ENCODE measurements at regions not wholly inside any gene's neighbourhood (a gene's known extent, or its start where the extent isn't known, plus 50 kb on each side); places are given as distances from the start of the nearest gene placed in this dataset.

DNA sequence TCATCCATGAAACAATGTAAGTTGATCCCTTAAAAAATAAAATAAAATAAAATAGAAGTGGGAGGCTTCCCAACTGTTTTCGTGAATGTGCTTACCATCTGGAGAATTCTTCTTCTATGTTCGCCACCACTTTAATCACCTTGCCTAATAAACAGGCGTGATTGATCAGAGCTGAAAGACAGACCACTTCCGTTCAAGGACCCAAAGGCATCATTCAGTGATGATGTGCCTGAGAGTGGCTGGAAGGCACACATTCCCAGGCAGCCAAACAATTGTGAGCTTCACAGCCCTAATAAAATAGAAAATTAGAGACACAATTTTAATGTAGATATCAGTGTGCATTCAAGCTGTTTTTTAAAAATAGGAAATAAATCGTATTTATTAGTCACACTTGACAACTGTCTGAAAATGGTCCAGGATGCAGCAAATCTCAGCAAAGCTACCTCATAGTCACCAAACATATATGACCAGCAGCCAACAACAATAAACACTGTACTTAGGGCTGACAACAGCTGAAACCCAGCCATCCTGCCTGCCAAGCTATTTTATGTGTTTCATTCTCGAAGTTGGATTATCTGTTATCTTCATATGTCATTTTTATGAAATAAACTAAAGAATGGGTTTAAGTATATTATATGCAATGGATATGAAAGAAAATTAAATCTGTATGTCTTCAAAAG is 163.2 kb upstream of the FAM9B start:
- no peak for DNase-seq

DNA sequence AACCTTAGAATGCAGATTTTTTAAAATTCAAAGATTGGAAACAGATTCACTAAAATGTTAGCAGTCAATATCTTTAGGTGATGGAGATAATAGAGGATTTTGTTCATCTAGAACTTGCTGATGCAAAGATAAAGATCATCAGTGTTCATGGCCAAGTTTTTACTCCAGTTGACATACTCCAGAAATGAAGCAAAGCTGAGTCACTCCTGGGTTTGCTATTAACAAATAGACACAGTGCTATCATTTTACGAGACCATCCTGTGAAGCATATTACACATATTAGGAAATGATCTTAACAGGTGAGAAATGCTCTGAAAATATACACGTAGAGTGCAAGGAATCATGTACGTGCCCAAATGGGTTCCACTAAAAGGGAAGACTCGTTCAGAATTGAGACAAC is 170.6 kb upstream of the FAM9B start:
- no peak for DNase-seq

DNA sequence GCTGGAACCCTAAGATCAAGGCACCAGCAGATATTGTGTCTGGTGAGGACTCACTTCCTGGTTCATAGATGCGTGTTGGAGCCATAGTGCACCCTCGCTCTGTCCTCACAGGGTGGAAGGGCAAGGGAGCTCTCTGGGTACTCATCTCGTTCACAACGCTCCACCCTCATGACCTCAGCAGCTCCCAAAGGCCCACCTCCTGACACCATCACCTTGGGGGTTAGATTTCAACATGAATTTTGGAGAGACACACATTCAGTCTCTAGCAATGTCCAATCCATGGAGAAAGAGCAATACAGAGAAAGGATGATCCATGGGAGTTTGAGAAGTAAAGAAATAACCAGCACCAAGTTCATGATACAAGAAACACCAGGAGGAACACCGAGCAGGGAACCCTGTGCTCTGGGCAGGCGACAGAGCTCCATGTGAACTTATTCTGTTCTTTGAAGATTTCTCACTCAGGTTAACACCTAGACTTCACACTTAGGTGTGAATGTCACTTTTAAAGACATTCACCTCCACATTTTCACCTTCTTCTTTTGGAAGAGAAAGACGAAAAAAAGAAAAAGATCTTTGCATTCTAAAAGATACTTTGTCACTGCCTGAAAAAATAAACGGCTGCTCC is 171.8 kb upstream of the FAM9B start:
- DNase-seq: no peak

DNA sequence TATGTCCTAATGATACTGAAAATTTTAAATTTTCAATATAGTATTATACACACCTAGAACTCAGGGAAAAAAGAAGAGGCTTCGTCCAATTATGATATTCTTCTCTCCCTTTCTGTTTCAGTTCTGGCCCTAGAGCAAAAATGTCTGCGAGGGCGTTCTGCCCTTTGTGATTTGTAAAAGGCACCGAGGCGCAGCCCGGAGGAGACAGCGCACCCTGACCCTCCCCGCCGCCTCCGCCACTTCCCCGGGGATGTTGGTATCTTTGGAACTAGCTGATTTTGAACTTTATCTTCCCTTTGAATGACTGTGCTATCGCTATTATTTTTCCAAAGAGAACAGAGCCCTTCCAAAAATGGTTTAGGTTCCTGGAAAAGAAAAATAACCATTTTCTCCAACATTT is 173.2 kb upstream of the FAM9B start:
- no peak for DNase-seq

DNA sequence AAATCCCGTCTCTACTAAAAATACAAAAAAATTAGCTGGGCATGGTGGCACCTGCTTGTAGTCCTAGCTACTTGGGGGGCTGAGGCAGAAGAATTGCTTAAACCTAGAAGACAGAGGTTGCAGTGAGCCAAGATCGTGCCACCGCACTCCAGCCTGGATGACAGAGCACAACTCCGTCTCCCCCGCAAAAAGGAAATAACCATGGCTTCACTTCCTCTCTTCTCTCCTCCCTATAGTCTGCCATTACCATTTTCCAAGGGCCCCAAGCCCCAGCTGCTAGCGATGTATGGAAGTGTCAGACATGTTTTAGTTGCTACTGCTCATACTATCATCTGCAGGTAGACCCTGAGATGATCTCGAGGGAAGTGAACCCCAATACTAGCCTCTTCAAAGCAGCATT is 177.3 kb upstream of the FAM9B start:
- DNase-seq: no peak

DNA sequence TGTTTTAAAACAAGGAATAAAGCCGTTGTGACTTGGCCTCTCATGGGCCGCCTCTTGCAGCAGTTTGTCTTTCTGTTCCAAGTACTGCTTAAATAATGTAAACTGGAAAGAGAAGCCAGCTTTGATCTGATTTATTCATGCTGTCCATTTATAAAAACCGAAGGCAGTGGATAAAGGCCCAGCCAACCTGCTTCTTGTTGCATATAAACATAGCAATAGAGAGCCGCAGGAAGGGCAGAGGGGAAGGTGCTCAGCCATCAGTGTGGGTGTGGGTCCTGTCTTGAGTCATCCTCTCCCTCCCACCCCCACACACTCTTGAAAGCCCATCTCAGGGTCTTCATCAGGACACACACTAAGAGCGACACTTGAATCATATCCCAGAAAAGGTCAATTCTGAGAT is 187.9 kb upstream of the FAM9B start:
- no peak for DNase-seq

DNA sequence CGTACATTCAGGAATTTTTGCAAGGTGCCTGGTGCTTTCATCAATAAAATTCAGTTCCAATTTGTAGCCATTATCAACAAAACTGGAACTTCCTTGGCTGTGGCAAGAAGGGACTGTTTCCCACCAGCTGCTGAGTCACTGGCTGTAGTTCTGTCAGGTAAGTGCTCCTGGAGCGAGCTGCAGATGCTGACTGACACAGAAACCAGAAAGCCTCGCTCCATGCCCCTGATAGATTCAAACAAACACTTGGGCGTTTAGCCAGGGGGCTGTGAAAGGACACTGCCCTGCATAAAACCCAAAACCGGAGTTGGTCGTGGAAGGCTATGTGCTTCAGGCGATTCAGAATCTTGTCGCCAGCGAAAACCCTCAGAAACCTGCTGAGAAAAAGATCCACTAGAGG is 188.4 kb upstream of the FAM9B start:
- no peak for DNase-seq

DNA sequence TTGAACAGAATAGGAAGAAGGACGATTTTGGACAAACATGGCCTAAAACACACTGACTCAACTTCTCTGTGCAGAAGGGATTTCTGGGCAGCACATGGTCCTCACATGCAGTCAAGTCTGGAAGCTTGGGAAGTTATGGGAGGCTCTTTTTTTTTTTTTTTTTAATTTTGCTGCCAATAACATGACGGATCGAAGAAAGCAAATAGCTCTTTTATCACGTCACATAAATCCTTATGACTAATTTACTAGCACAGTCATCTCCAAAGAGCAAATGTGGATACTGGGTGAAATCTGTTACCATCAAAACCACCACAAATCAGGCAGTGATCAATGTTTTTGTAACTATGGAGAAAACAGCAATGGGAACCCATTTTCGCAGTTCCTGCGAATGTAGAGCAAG is 193.3 kb upstream of the FAM9B start:
- DNase-seq: no peak

DNA sequence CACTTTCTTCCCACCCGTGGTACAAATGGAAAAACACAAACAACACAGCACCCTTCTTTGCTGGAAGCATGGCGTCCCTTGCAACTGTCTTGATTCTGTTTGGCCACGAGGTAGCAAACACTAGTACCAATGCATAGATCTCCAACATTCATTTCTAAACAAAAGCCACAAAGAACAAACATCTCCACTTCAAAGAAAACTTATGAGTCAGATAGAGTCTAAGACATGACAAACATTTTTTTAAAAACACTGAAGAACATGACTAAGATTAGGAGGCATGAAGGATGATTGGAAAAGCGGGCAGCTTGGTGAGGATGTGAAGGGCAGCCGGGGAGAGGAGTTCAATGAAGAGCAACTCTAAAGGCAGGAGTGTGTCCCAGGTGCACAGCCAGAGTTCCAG is 197.6 kb upstream of the FAM9B start:
- DNase-seq: no peak

DNA sequence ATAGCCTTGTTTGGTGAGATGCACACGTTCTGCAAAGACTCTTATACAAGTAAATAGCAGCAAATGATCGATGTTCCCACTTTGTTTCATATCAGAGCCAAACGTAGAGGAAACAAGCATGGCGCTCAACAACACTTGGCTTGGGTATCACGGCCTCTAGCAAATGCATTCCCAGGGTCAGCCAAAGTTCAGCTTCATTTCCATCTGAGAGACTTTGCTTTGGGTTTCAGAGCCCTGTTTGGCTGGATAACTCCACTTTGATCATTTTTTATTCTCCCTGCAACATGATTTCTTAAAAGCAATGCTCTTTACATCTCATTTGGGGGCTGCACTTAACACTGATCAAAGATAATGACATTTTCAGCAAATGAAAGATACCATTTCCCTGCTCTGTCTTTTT is 199.2 kb upstream of the FAM9B start:
- DNase-seq: no peak

DNA sequence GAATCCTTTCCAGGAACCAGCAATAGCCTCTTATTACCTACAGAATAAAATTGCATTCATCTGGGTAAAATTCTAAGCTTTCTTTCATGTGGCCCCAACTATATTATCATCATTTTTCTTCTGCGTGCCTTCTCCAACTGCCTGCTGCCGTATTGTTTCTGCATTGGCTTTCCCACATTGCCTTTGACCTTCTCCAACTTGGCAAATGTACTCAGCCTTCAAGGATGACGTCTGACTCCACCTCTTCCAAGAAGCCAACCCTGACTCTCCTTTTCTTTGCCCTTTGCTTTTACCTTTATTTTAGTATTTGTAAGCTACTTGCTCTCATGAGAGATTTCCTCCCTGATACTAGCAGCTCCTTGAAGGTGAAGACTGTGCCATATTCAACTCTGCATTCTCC is 200.4 kb upstream of the FAM9B start:
- DNase-seq: no peak

DNA sequence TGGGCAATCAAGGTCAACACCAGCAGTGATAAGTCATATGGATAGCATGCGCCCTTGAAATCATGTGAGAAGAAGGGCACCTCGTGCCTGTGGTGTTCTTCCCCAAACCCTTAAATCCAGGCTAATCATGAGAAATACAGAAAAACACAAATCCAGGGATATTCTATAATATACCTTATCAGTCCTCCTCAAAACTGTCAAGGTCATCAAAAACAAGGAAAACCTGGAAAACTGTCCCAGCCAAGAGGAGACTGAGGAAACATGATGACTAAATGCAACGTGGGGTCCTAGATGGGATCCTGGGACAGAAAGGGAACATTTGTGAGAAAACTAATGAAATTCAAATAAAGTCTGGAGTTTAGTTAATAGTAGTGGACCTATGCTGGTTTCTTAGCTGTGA is 201.8 kb upstream of the FAM9B start:
- no peak for DNase-seq

DNA sequence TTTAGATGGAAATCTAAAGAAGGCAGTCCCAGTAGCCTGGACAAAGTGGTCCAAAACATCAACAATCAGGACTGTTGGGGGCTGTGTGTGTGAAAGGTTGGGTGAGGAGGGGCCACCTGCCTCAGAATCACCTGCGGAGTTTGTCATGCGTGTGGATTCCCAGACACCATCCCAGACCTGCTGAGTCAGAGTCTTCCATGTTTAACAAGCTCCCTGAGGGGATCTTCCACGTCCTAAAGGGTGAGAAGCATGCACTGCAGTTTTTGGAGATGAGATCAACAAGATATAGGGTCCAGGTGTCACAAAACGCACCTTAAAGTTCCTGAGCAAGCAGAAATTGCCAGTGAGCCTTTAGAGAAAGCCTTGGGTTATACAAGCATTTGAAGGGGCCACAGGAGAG is 207.0 kb upstream of the FAM9B start:
- DNase-seq: no peak

DNA sequence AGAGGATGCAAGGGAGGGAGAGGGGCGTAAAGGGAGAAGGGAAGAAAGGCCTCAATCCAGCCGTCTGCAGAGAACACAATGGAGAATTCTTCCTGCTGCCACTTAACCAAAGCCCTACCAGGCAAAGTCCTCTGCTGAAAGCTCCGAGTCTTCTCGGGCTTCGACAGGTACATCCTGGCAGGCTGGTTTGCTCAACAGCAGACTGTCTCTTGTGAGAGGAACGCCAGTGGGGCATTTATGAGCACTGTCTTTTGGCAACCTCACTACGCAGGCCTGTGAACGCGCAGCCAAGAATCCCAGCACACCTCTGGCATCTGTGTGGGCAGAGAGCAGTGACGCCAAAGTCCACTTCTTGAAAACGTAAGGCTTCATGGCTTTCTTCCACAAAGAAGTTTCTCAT is 207.5 kb upstream of the FAM9B start:
- no peak for DNase-seq

DNA sequence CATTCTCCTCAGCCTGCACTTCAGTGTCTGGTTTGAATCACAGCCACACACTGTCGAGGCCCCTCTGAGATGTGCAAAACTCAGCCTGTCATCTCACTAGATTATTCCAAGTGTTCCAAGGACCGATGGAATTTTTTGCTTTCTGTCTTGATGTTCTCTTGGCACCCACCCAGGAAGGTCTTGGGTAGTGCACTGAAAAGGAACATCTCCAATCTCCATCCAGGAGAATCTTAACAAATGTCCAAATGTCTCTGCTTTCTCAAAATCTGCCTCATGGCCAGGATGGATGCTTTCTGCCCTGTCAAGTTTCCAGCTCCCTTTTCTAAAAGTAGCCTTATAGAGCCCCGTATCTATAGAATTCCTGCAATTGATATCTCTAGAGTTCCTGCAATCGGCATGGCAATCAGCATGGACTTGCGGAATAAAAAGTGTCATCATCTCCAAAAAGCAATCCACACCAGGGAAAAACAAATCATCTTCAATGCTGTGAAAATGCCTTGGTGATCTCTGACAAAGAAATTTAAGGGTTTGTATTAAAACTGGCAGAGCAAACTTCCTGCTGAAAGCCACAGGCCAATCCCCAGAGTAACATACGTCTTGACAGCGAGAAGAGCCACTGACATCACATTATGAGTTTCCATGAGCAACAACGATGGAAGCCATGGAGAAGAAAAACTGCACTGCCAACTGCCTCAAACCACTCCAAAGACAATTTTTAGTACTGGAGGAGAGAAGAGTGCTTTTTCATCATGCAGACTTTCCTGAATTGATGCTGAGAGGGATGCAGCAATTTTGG is 215.3 kb upstream of the FAM9B start:
- no peak for DNase-seq

DNA sequence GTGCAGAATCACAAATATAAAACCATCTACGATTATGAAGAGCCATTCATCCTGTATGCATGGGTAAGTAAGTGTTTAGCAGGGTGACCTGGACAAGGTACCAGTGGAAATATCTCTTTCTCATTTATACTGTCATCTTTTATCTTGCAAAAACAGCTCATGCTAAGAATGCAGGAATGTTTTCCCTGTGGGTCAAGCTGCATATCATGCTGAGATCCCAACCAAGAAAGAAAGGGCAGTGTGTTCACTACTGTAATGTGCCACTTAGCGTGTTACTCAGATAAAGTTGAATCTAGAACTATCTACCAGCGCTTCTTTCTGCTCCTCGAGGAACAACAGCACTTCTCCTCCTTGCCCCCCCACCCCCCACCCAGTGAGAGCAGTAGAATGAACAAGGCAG is 212.7 kb upstream of the TBL1X start:
- no peak for DNase-seq

DNA sequence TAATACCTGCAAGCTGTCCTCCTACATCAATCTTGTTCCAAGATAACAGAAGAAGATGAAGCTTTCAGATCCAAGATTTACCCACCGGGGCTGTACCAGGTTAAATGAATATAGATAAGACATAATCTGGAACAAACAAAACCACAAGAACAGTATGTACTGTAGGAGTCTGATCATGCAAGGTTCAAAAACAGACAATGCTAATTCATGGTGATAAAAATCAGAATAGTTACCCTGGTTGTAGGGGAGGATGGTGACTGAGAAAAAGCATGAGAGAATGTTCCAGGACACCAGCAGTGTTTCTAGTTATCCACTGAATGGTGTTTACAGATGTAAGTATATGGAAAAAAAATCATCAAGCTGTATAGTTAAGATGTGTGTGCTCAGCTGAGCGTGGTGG is 211.6 kb upstream of the TBL1X start:
- DNase-seq: no peak

DNA sequence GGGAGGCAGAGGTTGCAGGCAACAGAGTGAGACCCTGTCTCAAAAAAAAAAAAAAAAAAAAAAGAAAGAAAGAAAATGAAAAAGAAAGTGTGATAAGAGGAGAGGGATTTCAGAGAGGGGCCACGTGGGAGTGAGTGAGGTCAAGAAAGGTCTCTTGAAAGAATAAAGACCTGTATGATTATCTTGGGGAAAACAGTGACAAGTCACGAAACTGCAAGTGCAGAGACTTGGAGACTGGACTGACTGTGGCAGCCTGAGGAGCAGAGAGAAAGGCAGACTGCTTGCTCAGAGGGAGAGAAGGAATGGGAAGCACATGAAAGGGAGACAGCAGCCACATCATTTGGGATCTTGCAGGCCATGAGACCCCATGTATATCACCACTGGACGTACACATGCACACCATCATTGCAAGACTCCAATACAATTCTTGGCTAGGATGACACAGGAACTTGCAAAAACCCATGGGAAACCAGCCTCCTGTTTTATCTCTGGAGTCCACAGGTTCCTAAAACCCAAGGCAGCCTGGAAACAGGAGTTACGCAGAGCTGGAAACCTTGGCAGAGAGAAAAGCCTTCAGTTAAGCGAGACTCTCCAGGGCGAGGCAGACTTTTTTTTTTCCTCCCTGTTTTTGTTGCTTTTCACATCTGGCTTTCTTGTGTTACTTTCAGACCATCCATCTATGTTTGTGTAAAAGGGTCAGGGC is 207.0 kb upstream of the TBL1X start:
- DNase-seq: no peak

DNA sequence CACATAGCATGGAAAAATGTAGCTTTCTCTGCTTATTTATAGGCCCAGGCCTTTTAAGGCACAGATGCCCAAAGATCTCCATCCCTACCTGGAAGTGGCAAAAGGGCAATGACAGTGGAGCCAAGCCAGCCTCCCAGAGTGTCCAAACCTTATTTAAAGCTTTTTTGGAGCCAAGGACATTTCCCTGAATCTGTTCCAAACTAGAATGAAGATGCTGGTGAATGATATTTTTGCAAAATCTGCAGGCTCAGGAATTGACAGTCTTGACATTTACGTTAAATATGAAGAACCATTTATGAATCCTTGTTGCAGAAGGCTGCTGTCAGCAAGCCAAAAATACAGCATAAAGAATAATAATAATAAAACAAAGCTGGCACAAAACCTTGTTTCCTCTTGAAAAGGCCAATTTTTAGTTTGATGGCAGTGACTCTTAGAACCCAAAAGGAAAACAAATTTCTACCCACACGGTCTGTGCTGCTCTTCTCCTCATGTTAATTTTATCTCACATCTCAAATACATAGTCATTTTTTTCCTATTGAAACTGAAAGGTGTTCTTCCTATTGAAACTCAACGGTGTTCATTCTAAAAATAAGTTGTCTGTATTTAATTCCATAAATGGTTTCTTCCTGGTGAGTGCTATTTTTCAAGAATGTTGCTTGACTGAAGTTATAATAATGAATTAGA is 206.3 kb upstream of the TBL1X start:
- no peak for DNase-seq

DNA sequence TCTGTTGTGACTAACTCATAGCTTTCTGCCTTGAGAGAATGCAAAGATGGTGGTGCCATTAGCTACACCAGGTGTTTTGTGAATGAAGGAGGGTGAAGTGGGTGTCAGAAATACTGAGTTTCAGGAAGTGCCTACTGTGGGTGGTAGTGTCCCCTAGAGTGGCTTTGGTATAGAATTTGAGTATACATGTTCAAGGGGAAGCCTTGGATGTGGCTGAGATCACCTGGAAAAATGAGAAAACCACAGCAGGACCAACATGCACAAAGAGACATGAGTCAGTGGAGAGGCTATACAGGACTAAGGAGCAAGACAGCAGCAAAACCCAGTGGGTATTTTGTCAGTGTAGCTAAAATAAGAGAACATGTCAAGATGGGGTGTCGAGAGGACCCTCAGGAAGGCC is 204.3 kb upstream of the TBL1X start:
- DNase-seq: no peak

DNA sequence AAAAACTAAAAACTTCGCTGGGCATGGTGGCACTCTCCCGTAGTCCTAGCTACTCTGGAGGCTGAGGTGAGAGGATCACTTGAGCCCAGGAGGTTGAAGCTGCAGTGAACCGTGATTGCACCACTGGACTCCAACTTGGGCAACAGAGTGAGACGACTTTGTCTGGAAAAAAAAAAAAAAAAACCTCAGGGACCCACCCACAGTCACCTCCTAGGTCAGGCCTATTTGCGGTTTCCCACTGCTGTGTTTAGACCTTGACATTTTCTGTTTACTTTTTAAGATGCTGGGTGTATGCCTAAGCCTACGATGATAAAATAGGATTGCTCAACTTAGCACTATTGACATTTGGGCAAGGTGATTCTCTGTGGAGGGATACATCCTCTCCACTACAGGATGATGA is 197.4 kb upstream of the TBL1X start:
- DNase-seq: no peak

DNA sequence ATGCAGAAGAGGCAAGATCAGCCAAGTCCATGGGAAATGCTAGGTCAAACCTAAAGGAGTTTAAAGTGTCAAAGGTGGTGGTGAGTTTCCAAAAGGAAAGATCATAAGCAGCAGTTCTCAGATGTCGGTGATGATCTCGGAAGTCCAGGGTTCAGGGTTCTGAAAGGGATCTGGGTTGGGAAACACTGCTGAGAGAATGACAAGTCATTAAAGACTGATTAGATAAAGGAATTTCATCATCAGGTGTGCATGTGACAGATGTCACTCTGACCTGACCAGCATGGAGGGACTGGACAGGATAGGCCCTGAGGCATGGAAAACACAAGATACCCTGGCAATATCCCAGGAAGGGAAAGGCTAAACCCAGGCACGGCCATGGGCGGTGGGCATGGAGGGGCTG is 195.7 kb upstream of the TBL1X start:
- no peak for DNase-seq
